ENCODE measurements at regions not wholly inside any gene's neighbourhood (a gene's known extent, or its start where the extent isn't known, plus 50 kb on each side); places are given as distances from the start of the nearest gene placed in this dataset.
A peak's percentile ranks its signal among the peaks of the same experiment; 100 is the strongest.
"Not testable (repeated sequence)": the region's sequence is repeated elsewhere in the genome, so short reads cannot be mapped to it uniquely, and the experiment has no call there.

GRCh38 chr9:110087605-110088004 is 120.4 kb downstream of the C9orf152 start:
- no peaks in the 10 kb centered on the region for H3K27me3 ChIP-seq (ENCODE audit: insufficient read depth, low read length)

GRCh38 chr9:110088099-110088498 is 119.9 kb downstream of the C9orf152 start:
- Histone ChIP-seq H3K27ac (ENCODE audit: low read depth, low read length) (no peak overlapping the region), H3K4me1 (ENCODE audit: insufficient read depth, low read length) (peaks cover 9% of the 10 kb centered on the region; the same call in 1 of the 2 replicates), H3K9ac (ENCODE audit: low read depth, low read length) (no peak overlapping the region), H3K4me3 (ENCODE audit: low read length) (no peak overlapping the region), H3K9me3 (ENCODE audit: insufficient read depth, low read depth, low read length) (no peaks in the 10 kb centered on the region), H3K27me3 (ENCODE audit: insufficient read depth, low read length) (no peaks in the 10 kb centered on the region), H3K36me3 (ENCODE audit: insufficient read depth, low read length) (no peaks in the 10 kb centered on the region)

More at GRCh38 chr9:110087605-110088004, 120.4 kb downstream of the C9orf152 start:
- H3K9me3 ChIP-seq (ENCODE audit: insufficient read depth, low read depth, low read length): no peaks in the 10 kb centered on the region
- WGBS: 89% methylated on average over 2 of the region's 2 CpGs
- no peaks in the 10 kb centered on the region for H3K36me3 ChIP-seq (ENCODE audit: insufficient read depth, low read length)
- peaks cover 9% of the 10 kb centered on the region; the same call in 1 of the 2 replicates for H3K4me1 ChIP-seq (ENCODE audit: insufficient read depth, low read length)
- no peak overlapping the region for H3K4me3 ChIP-seq (ENCODE audit: low read length)
- no peak overlapping the region for H3K27ac ChIP-seq (ENCODE audit: low read depth, low read length)
- H3K9ac ChIP-seq (ENCODE audit: low read depth, low read length): no peak overlapping the region

GRCh38 chr9:110089681-110090370 is 118.1 kb downstream of the C9orf152 start:
- Histone ChIP-seq H3K4me3 (ENCODE audit: low read length) (no peak overlapping the region), H3K4me1 (ENCODE audit: insufficient read depth, low read length) (peaks cover 17% of the 10 kb centered on the region)

GRCh38 chr9:110092792-110093191 is 115.2 kb downstream of the C9orf152 start:
- no peak overlapping the region for H3K27ac ChIP-seq (ENCODE audit: low read depth, low read length)
- H3K9ac ChIP-seq (ENCODE audit: low read depth, low read length): no peak overlapping the region
- WGBS: 94% methylated on average over 5 of the region's 5 CpGs
- H3K9me3 ChIP-seq (ENCODE audit: insufficient read depth, low read depth, low read length): no peaks in the 10 kb centered on the region
- H3K4me3 ChIP-seq (ENCODE audit: low read length): no peak overlapping the region
- peaks cover 23% of the 10 kb centered on the region for H3K4me1 ChIP-seq (ENCODE audit: insufficient read depth, low read length)
- no peaks in the 10 kb centered on the region for H3K27me3 ChIP-seq (ENCODE audit: insufficient read depth, low read length)
- no peaks in the 10 kb centered on the region for H3K36me3 ChIP-seq (ENCODE audit: insufficient read depth, low read length)

More at GRCh38 chr9:110089681-110090370, 118.1 kb downstream of the C9orf152 start:
- no peaks in the 10 kb centered on the region for H3K9me3 ChIP-seq (ENCODE audit: insufficient read depth, low read depth, low read length)
- H3K9ac ChIP-seq (ENCODE audit: low read depth, low read length): no peak overlapping the region
- WGBS: 91% methylated on average over 12 of the region's 12 CpGs
- H3K27ac ChIP-seq (ENCODE audit: low read depth, low read length): no peak overlapping the region
- no peaks in the 10 kb centered on the region for H3K27me3 ChIP-seq (ENCODE audit: insufficient read depth, low read length)
- H3K36me3 ChIP-seq (ENCODE audit: insufficient read depth, low read length): no peaks in the 10 kb centered on the region

GRCh38 chr9:110093417-110093816 is 114.5 kb downstream of the C9orf152 start:
- H3K4me1 ChIP-seq (ENCODE audit: insufficient read depth, low read length): peaks cover 25% of the 10 kb centered on the region
- no peak overlapping the region for H3K4me3 ChIP-seq (ENCODE audit: low read length)
- 77% methylated on average over 2 of the region's 2 CpGs for WGBS
- H3K9ac ChIP-seq (ENCODE audit: low read depth, low read length): no peak overlapping the region
- H3K9me3 ChIP-seq (ENCODE audit: insufficient read depth, low read depth, low read length): no peaks in the 10 kb centered on the region
- no peak overlapping the region for H3K27ac ChIP-seq (ENCODE audit: low read depth, low read length)
- no peaks in the 10 kb centered on the region for H3K36me3 ChIP-seq (ENCODE audit: insufficient read depth, low read length)
- H3K27me3 ChIP-seq (ENCODE audit: insufficient read depth, low read length): no peaks in the 10 kb centered on the region

GRCh38 chr9:110093871-110094270 is 114.1 kb downstream of the C9orf152 start:
- no peak overlapping the region for H3K9ac ChIP-seq (ENCODE audit: low read depth, low read length)
- WGBS: 96% methylated on average over 4 of the region's 4 CpGs
- H3K4me1 ChIP-seq (ENCODE audit: insufficient read depth, low read length): peaks cover 29% of the 10 kb centered on the region
- H3K36me3 ChIP-seq (ENCODE audit: insufficient read depth, low read length): no peaks in the 10 kb centered on the region
- H3K27me3 ChIP-seq (ENCODE audit: insufficient read depth, low read length): no peaks in the 10 kb centered on the region
- no peak overlapping the region for H3K4me3 ChIP-seq (ENCODE audit: low read length)
- no peaks in the 10 kb centered on the region for H3K9me3 ChIP-seq (ENCODE audit: insufficient read depth, low read depth, low read length)
- H3K27ac ChIP-seq (ENCODE audit: low read depth, low read length): no peak overlapping the region

GRCh38 chr9:110095161-110095595 is 112.8 kb downstream of the C9orf152 start:
- H3K4me3 ChIP-seq (ENCODE audit: low read length): no peak overlapping the region
- peaks cover 31% of the 10 kb centered on the region for H3K4me1 ChIP-seq (ENCODE audit: insufficient read depth, low read length)
- peak overlapping the region; percentile 27; the same call in 1 of the 2 replicates for H3K27ac ChIP-seq (ENCODE audit: low read depth, low read length)
- H3K36me3 ChIP-seq (ENCODE audit: insufficient read depth, low read length): no peaks in the 10 kb centered on the region
- WGBS: 80% methylated on average over 2 of the region's 2 CpGs
- no peaks in the 10 kb centered on the region for H3K27me3 ChIP-seq (ENCODE audit: insufficient read depth, low read length)
- H3K9ac ChIP-seq (ENCODE audit: low read depth, low read length): no peak overlapping the region
- H3K9me3 ChIP-seq (ENCODE audit: insufficient read depth, low read depth, low read length): no peaks in the 10 kb centered on the region

GRCh38 chr9:110095776-110096175 is 112.2 kb downstream of the C9orf152 start:
- no peaks in the 10 kb centered on the region for H3K9me3 ChIP-seq (ENCODE audit: insufficient read depth, low read depth, low read length)
- H3K27ac ChIP-seq (ENCODE audit: low read depth, low read length): no peak overlapping the region
- H3K9ac ChIP-seq (ENCODE audit: low read depth, low read length): no peak overlapping the region
- H3K27me3 ChIP-seq (ENCODE audit: insufficient read depth, low read length): no peaks in the 10 kb centered on the region
- no peaks in the 10 kb centered on the region for H3K36me3 ChIP-seq (ENCODE audit: insufficient read depth, low read length)
- H3K4me3 ChIP-seq (ENCODE audit: low read length): no peak overlapping the region
- whole genome bisulfite sequencing: 100% methylated on average over 2 of the region's 2 CpGs
- peaks cover 36% of the 10 kb centered on the region for H3K4me1 ChIP-seq (ENCODE audit: insufficient read depth, low read length)

- not testable (repeated sequence) for H3K36me3 ChIP-seq (ENCODE audit: insufficient read depth, low read length); H3K27me3 ChIP-seq (ENCODE audit: insufficient read depth, low read length); H3K27ac ChIP-seq (ENCODE audit: low read depth, low read length); H3K4me3 ChIP-seq (ENCODE audit: low read length); H3K9me3 ChIP-seq (ENCODE audit: insufficient read depth, low read depth, low read length); H3K9ac ChIP-seq (ENCODE audit: low read depth, low read length)
- 92% methylated on average over 1 of the region's 3 CpGs for WGBS
- H3K4me1 ChIP-seq (ENCODE audit: insufficient read depth, low read length): peaks cover 39% of the 10 kb centered on the region
Observed at GRCh38 chr9:110096674-110097073, 111.3 kb downstream of the C9orf152 start.

GRCh38 chr9:110099236-110100095 is 108.5 kb downstream of the C9orf152 start:
- Histone ChIP-seq H3K36me3 (ENCODE audit: insufficient read depth, low read length) (no peaks in the 10 kb centered on the region), H3K27me3 (ENCODE audit: insufficient read depth, low read length) (no peaks in the 10 kb centered on the region), H3K4me3 (ENCODE audit: low read length) (no peak overlapping the region), H3K9me3 (ENCODE audit: insufficient read depth, low read depth, low read length) (no peaks in the 10 kb centered on the region), H3K9ac (ENCODE audit: low read depth, low read length) (no peak overlapping the region), H3K4me1 (ENCODE audit: insufficient read depth, low read length) (peaks cover 56% of the 10 kb centered on the region), H3K27ac (ENCODE audit: low read depth, low read length) (0 out of 2 replicates have a peak overlapping the region, but pooled peaks have one; percentile 9)
- 78% methylated on average over 4 of the region's 5 CpGs for WGBS

GRCh38 chr9:110101531-110102161 is 106.3 kb downstream of the C9orf152 start:
- Histone ChIP-seq H3K27me3 (ENCODE audit: insufficient read depth, low read length) (no peaks in the 10 kb centered on the region), H3K4me3 (ENCODE audit: low read length) (no peak overlapping the region), H3K36me3 (ENCODE audit: insufficient read depth, low read length) (no peaks in the 10 kb centered on the region), H3K27ac (ENCODE audit: low read depth, low read length) (no peak overlapping the region), H3K9me3 (ENCODE audit: insufficient read depth, low read depth, low read length) (no peaks in the 10 kb centered on the region), H3K9ac (ENCODE audit: low read depth, low read length) (no peak overlapping the region), H3K4me1 (ENCODE audit: insufficient read depth, low read length) (peaks cover 64% of the 10 kb centered on the region)
- 81% methylated on average over 8 of the region's 8 CpGs for WGBS
